ENCODE measurements at regions not wholly inside any gene's neighbourhood (a gene's known extent, or its start where the extent isn't known, plus 50 kb on each side); places are given as distances from the start of the nearest gene placed in this dataset.

- no peak overlapping the region for H2AFZ ChIP-seq (ENCODE audit: low read depth, low read length)
- H3K4me3 ChIP-seq (ENCODE audit: low read length): peak overlapping the region; percentile 66
Measured at GRCh38 chr6:28814032-28814976, 109.5 kb downstream of the TRIM27 start.

DNA sequence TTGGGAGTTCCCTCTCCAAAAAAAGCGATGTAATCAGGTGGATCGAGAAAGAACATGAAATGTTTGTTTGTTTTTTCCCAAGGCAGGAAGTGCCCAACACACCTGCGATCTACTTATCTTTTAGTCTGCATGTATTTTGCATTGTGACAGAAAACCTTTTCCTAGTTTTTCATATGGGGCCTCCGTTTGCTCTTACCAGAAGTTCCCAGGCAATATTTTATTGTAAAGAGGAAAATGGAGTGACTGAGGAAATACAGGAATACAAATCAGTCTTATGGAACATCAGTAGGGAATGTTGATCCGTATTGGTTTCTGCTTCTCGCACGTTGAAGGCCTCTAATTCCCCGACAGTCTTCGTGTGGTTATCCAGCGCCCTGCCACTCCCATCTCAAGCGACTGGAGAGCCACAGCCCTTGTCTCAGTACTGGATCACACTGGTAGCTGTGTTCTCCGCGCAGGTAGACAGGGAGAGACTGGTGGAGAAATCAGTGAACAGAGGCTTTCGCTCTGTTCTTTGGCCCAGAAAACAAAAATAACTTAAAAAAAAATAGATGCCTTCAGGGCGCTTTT lies 107.4 kb downstream of the TRIM27 start:
- Histone ChIP-seq H3K9me3 (ENCODE audit: low read length) (no peaks in the 10 kb centered on the region), H3K9ac (ENCODE audit: low read length) (no peak overlapping the region), H3K4me2 (ENCODE audit: low read length) (no peak overlapping the region), H3K36me3 (ENCODE audit: insufficient read depth, low read length) (no peaks in the 10 kb centered on the region), H4K20me1 (ENCODE audit: insufficient read depth) (no peaks in the 10 kb centered on the region), H3K4me3 (ENCODE audit: low read length) (no peak overlapping the region), H3K9me2 (ENCODE audit: insufficient read depth, low read length) (no peaks in the 10 kb centered on the region), H3F3A (ENCODE audit: insufficient read depth, low read length, poor library complexity, severe bottlenecking) (no peaks in the 10 kb centered on the region), H3K27me3 (ENCODE audit: insufficient read depth, low read depth, low read length) (peaks cover 97% of the 10 kb centered on the region), H3K79me2 (replicated peaks; ENCODE audit: insufficient read depth, low read length) (no peaks in the 10 kb centered on the region), H2AFZ (ENCODE audit: low read depth, low read length) (no peak overlapping the region), H3K27ac (ENCODE audit: low read length) (no peak overlapping the region)
- TF ChIP-seq TAF1 (IDR thresholded peaks at IDR 0.05; ENCODE audit: low read depth) (no peak), SMC3 (conservative IDR thresholded peaks at IDR 0.05; ENCODE audit: poor library complexity) (no peak), POLR2AphosphoS5 (IDR thresholded peaks at IDR 0.05) (no peak), EP300 (conservative IDR thresholded peaks at IDR 0.05; ENCODE audit: poor library complexity, severe bottlenecking) (no peak), EZH2 (IDR thresholded peaks at IDR 0.05; ENCODE audit: borderline replicate concordance, insufficient read depth, low read length, poor library complexity, severe bottlenecking) (no peak), MXI1 (conservative IDR thresholded peaks at IDR 0.05; ENCODE audit: poor library complexity, severe bottlenecking) (no peak), RAD21 (conservative IDR thresholded peaks at IDR 0.05) (no peak)
- TF ChIP-seq, protein P1, sequence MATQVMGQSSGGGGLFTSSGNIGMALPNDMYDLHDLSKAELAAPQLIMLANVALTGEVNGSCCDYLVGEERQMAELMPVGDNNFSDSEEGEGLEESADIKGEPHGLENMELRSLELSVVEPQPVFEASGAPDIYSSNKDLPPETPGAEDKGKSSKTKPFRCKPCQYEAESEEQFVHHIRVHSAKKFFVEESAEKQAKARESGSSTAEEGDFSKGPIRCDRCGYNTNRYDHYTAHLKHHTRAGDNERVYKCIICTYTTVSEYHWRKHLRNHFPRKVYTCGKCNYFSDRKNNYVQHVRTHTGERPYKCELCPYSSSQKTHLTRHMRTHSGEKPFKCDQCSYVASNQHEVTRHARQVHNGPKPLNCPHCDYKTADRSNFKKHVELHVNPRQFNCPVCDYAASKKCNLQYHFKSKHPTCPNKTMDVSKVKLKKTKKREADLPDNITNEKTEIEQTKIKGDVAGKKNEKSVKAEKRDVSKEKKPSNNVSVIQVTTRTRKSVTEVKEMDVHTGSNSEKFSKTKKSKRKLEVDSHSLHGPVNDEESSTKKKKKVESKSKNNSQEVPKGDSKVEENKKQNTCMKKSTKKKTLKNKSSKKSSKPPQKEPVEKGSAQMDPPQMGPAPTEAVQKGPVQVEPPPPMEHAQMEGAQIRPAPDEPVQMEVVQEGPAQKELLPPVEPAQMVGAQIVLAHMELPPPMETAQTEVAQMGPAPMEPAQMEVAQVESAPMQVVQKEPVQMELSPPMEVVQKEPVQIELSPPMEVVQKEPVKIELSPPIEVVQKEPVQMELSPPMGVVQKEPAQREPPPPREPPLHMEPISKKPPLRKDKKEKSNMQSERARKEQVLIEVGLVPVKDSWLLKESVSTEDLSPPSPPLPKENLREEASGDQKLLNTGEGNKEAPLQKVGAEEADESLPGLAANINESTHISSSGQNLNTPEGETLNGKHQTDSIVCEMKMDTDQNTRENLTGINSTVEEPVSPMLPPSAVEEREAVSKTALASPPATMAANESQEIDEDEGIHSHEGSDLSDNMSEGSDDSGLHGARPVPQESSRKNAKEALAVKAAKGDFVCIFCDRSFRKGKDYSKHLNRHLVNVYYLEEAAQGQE (IDR thresholded peaks at IDR 0.05; ENCODE audit: borderline replicate concordance): no peak
- TF ChIP-seq, protein P2, sequence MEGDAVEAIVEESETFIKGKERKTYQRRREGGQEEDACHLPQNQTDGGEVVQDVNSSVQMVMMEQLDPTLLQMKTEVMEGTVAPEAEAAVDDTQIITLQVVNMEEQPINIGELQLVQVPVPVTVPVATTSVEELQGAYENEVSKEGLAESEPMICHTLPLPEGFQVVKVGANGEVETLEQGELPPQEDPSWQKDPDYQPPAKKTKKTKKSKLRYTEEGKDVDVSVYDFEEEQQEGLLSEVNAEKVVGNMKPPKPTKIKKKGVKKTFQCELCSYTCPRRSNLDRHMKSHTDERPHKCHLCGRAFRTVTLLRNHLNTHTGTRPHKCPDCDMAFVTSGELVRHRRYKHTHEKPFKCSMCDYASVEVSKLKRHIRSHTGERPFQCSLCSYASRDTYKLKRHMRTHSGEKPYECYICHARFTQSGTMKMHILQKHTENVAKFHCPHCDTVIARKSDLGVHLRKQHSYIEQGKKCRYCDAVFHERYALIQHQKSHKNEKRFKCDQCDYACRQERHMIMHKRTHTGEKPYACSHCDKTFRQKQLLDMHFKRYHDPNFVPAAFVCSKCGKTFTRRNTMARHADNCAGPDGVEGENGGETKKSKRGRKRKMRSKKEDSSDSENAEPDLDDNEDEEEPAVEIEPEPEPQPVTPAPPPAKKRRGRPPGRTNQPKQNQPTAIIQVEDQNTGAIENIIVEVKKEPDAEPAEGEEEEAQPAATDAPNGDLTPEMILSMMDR (IDR thresholded peaks at IDR 0.05; ENCODE audit: poor library complexity, severe bottlenecking): no peak

More at GRCh38 chr6:28814032-28814976, 109.5 kb downstream of the TRIM27 start:
- Histone ChIP-seq H4K20me1 (ENCODE audit: insufficient read depth) (no peaks in the 10 kb centered on the region), H3F3A (ENCODE audit: insufficient read depth, low read length, poor library complexity, severe bottlenecking) (no peaks in the 10 kb centered on the region), H3K4me2 (ENCODE audit: low read length) (peak overlapping the region; percentile 13), H3K27ac (ENCODE audit: low read length) (no peak overlapping the region), H3K9me3 (ENCODE audit: low read length) (no peaks in the 10 kb centered on the region), H3K79me2 (replicated peaks; ENCODE audit: insufficient read depth, low read length) (no peaks in the 10 kb centered on the region), H3K9me2 (ENCODE audit: insufficient read depth, low read length) (no peaks in the 10 kb centered on the region), H3K27me3 (ENCODE audit: insufficient read depth, low read depth, low read length) (peaks cover 100% of the 10 kb centered on the region), H3K36me3 (ENCODE audit: insufficient read depth, low read length) (no peaks in the 10 kb centered on the region), H3K9ac (ENCODE audit: low read length) (no peak overlapping the region)
- no peak for TF ChIP-seq RAD21 (conservative IDR thresholded peaks at IDR 0.05)
- peak; percentile 32 for TF ChIP-seq POLR2AphosphoS5 (IDR thresholded peaks at IDR 0.05)

All from neural cell (in vitro differentiated cells).